Hematopoietic multipotent progenitor cell treated with erythropoietin and hydrocortisone succinate and interleukin-3 and kit ligand, for 6 days (in vitro differentiated cells): ENCODE measurements at regions not wholly inside any gene's neighbourhood (a gene's known extent, or its start where the extent isn't known, plus 50 kb on each side); places are given as distances from the start of the nearest gene placed in this dataset.

Experiments used
- DNase-seq: peaks from one replicate; pipeline ENCODE4 v3.0.0-alpha.2; 2015

DNA sequence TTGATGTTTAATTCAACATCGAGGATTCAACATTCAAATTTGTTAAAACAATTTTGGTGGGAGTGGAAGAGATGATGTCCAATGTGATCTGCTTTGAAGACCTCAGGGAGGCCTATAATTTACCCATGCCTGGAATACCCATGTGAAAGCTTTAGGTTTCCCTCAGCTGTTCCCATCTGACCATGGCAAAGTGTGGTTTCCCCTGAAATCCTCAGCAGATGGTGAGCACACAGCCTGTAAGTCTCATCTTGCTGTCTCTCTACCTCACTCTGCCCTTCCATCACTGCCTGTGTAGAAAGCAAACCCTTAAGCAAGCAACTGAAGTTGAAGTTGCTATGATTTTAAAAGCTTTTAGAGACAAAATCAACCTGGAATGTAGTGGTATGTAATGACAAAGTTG, 80.1 kb upstream of the ATF3 start:
- DNase-seq, result no peak

- no peak for DNase-seq
Observed at GRCh38 chr1:212529211-212529741, 79.3 kb upstream of the ATF3 start.

GRCh38 chr1:212531267-212531666, 77.3 kb upstream of the ATF3 start:
- DNase-seq, result no peak

DNA sequence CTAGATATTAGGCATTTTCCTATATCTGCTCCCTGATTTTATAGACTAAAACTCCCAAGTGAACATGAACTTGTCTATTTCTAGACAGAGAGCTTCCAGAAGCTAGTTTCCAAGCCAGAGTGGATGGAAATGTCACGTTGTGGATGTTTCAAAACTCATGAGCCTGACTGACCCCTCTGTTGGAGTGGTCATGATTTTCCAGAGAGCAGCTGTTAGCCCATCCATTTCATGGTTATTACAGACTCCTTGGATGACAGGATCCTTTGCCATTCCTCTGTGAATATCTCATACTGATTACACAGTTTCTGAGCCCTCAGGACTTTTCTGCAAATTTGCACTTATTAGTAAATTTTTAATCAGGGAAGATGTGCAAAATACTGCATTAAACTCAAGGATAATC, 76.8 kb upstream of the ATF3 start:
- no peak for DNase-seq

GRCh38 chr1:212532469-212533147, 76.0 kb upstream of the ATF3 start:
- no peak for DNase-seq

- no peak for DNase-seq
Observed at GRCh38 chr1:212533148-212533517, 75.4 kb upstream of the ATF3 start.

DNA sequence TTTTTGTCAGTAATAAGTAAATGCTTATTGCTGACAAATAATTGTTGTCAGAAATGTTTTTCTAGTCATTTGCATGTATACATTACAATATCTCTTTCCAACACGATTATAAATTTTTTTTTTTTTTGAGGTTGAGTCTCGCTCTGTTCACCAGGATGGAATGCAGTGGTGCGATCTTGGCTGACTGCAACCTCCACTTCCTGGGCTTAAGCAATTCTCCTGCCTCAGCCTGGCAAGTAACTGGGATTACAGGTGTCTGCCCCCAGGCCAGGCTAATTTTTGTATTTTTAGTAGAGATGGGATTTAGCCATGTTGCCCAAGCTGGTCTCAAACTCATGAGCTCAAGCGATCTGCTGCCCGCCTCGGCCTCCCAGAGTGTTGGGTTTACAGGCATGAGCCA, 72.0 kb upstream of the ATF3 start:
- no peak for DNase-seq

DNA sequence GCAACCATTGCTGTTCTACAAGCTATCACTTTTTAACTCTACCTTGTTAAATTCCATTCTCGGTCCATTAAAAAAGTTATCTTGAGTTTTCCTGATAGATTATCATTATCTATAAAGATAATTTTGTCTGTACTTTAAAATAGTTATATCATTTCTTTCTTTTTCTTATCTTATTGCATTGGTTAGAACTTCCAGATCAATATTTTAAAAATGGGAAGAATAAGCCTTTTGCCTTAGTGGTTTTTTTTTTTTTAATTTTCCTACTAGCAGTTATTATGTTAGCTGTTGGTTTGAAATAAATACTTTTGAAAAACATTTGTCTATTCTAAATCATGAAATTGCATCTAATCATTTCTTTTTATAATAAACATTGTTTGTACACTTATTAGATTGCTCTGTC, 71.0 kb upstream of the ATF3 start:
- DNase-seq, result no peak

GRCh38 chr1:212539737-212540430, 68.7 kb upstream of the ATF3 start:
- no peak for DNase-seq

- DNase-seq, result no peak
Observed at GRCh38 chr1:212542761-212543187, 65.8 kb upstream of the ATF3 start.

DNA sequence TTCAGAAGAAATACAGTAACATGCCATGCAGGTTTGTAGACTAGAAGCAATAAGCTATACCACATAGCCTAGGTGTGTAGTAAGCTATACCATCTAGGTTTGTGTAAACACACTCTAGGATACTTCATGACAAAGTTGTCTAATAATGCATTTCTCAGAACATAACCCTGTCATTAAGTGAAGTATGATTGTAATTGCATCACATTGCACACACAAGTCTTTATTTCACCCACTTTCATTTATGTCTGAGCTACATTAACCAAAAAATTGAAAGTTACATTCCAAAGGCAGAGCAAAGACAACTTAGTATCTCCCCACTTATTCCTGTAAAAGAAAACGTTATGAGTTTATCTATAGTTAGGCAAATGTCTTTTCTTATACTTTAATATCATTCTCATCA, 64.5 kb upstream of the ATF3 start:
- DNase-seq, result no peak

GRCh38 chr1:212545941-212546635, 62.5 kb upstream of the ATF3 start:
- no peak for DNase-seq

DNA sequence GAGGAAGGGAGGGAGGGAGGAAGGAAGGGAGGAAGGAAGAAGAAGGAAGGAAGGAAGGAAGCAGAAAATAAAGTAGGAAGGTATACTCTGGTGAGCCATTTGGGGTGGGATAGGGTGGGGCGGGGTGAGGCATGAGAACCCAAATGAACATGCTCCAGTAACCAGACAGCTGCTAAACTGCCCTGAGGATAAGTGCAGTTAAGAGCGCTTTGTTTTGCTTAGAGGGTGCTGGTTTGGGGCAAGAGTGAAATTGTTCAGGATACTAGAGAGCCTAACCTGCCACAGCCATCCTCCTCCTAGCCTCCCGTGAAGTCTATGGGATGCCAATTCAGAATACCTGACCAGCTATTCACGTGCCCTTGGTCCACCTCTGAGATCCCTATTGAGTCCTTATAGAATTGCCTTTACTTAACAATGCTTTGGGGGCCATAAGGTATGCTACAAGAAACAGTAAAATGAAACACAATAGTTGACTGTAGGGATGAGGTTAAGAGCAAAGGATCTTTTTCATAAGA, 59.0 kb upstream of the ATF3 start:
- DNase-seq, result no peak

GRCh38 chr1:212551929-212552328, 56.6 kb upstream of the ATF3 start:
- DNase-seq, result no peak

- DNase-seq, result no peak
Observed at GRCh38 chr1:212553676-212554075, 54.9 kb upstream of the ATF3 start.

GRCh38 chr1:212554401-212554800, 54.2 kb upstream of the ATF3 start:
- no peak for DNase-seq

GRCh38 chr1:212555426-212555825, 53.1 kb upstream of the ATF3 start:
- no peak for DNase-seq

DNA sequence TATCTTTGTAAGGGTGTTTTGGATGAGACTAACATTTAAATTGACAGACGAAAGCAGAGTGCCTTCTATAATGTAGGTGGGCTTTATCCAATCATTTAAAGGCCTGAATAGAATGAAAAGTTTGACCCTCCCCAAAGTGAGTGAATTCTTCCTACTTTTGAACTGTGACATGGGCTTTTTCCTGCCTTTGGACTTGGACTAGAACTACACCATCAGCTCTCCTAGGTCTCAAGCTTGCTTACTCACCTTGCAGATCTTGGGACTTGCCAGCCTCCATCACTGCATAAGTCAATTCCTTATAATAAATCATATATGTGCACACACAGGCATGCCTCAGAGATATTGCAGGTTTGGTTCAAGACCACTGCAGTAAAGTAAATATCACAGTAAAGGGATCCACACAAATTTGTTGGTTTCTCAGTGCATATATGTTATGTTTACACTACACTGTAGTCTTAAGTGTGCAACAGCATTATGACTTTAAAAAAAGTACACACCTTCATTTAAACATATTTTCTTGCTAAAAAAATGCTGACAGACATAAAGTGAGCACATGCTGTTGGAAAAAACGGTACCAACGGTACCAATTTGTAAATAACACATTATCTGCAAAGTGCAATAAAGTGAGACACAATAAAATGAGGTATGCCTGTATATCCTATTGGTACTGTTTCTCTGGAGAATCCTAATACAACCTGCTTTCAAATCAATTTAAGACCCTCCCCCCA, 51.6 kb upstream of the ATF3 start:
- DNase-seq, result no peak

DNA sequence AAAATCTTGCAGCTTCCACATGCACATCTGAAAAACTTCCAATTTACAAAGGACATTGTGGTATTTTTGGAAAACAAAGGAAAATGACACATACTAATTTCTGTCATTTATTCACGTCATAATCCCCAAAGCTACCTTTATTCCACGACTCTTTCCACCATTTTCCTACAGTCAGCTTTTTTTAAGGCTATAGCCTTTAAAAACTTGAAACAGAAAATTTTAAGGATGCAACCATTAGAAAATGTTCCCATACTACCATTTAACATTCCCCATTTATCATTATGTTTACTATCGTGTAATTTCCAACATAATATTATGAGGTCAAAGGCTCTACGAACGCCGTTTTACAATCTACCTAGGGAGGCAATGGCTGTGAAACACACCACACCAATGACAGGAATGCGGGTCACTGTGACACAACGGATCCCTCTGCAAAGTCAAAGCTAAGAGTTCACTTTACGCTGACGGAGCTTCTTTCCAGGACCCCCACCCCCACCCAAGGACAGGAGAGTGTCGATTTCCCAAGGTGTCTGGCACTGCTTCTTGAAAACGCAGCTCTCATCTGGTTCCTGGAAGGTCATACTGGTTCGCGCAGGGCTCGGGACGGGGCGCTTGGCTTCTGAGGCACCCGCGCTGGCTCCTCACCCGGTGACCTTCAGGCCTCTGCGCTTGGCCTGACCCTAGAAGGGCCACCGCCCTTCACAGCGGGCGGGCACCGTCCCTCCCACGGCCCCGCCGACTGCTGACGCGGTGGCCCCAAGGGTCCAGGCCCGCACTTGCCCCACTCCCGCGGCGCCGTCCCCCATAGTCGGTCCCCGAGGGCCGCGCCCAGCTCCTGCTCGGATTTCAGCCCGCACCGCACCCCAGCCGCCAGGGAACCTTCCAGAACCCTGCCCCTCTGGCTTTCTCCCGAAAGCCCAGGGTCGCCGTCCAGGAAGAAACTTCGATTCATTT, 50.5 kb upstream of the ATF3 start:
- DNase-seq, result peak; percentile 39

DNA sequence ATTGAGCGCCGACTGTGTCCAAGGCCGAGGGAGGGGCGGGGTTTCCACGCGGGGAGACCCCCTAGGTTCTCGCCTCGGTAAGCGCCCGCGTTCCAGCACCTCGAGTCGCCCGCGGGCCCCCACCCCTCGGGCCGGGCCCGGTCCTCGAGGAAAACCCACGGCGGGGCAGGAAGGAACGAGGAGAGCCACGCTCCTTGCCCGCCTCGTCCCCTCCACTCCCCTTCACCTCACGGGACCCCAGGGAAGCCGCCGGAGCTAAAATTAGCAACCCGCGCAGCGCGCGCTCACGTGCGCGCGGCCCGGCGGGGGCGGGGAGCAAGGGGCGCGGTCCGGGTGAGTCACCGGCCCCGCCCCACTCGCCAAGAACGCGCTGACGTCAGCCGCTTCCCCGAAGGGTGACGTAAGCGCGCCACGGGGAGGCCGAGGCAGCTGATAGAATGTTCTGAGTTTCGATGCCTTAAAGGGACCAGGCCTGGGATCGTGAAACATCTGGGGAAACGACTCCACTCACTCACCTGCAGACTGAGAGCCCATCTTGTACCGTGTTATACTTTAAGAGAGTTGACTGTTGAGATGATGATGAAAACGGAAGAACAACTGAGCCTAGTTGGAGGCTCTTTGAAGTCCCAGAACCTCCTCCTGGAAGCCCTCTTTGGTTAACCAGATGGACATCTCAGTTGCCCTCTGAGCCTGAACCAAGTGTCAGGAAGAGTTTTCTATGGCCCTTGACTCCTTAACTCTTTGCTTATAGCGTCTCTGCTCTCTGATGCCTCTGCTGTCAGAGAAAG, 49.7 kb upstream of the ATF3 start:
- peak; percentile 96 for DNase-seq
